ENCODE measurements at regions not wholly inside any gene's neighbourhood (a gene's known extent, or its start where the extent isn't known, plus 50 kb on each side); places are given as distances from the start of the nearest gene placed in this dataset.

DNA sequence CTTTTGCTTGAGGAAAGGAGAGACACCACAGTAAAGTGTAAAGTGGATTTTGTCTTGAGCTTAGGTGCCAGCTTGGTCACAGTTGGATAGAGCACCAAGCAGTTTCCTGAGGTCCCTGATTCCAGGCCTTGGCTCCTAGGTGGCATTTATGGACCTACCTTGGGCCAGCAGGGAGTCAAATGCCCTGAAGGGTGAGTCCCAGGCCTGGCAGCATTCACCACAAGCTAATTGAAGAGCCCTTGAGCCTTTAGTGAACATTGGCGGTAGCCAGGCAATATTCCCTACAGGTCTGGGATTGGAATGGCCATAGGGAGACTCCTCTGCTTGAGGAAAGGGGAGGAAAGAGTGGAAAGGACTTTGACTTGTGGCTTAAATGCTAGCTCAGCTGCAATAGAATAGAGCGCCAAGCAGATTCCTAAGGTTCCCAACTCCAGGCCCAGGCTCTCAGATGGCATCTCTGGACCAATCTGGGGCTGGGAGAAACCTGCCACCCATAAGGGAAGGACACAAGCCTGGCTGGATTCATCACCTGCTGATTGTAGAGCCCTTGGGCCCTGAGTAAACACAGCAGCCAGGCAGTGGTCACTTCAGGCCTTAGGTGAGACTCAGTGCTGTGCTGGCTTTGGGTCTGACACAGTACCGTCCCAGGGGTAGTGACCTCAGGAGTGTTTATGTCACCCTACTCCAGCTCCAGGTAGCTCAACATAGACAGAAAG, 137.5 kb upstream of the OTOS start:
- no peaks in the 10 kb centered on the region for H3K9me3 ChIP-seq (ENCODE audit: control insufficient read depth in 1 of 2, insufficient read depth in 1 of 2, low read length in 2 of 2)
- no peaks in the 10 kb centered on the region for H3K36me3 ChIP-seq (ENCODE audit: insufficient read depth, low read length)
- no peak overlapping the region for H3K27ac ChIP-seq (ENCODE audit: low read depth in 1 of 2, low read length in 2 of 2)
- no peak overlapping the region for H3K27ac Mint-ChIP-seq
- H3K36me3 Mint-ChIP-seq (ENCODE audit: low read depth) = no peaks in the 10 kb centered on the region
- ChIA-PET POLR2A (no interaction called here), CTCF (no interaction called here)
- no peak overlapping the region for H3K4me3 ChIP-seq (ENCODE audit: low read length)
- H3K9me3 Mint-ChIP-seq = peaks cover 10% of the 10 kb centered on the region
- intact Hi-C loops (cut with DNase I, micrococcal nuclease) = no loop called here
- no peaks in the 10 kb centered on the region for H3K4me1 ChIP-seq (ENCODE audit: insufficient read depth, low read length)
- DNase-seq = no peak
- no peaks in the 10 kb centered on the region for H3K4me1 Mint-ChIP-seq (ENCODE audit: low read depth)
- H3K4me3 Mint-ChIP-seq = no peak overlapping the region
- H3K27me3 ChIP-seq (ENCODE audit: control insufficient read depth in 1 of 2, insufficient read depth in 2 of 2, low read length in 2 of 2) = peaks cover 18 to 35% of the 10 kb centered on the region in 2 experiments
- no peak for ATAC-seq (ENCODE audit: poor library complexity)
- TF ChIP-seq, protein P1, sequence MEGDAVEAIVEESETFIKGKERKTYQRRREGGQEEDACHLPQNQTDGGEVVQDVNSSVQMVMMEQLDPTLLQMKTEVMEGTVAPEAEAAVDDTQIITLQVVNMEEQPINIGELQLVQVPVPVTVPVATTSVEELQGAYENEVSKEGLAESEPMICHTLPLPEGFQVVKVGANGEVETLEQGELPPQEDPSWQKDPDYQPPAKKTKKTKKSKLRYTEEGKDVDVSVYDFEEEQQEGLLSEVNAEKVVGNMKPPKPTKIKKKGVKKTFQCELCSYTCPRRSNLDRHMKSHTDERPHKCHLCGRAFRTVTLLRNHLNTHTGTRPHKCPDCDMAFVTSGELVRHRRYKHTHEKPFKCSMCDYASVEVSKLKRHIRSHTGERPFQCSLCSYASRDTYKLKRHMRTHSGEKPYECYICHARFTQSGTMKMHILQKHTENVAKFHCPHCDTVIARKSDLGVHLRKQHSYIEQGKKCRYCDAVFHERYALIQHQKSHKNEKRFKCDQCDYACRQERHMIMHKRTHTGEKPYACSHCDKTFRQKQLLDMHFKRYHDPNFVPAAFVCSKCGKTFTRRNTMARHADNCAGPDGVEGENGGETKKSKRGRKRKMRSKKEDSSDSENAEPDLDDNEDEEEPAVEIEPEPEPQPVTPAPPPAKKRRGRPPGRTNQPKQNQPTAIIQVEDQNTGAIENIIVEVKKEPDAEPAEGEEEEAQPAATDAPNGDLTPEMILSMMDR (IDR thresholded peaks at IDR 0.05) = no peak
- H3K27me3 Mint-ChIP-seq = peaks cover 71% of the 10 kb centered on the region

- Histone ChIP-seq H3K4me1 (ENCODE audit: insufficient read depth, low read length) (no peaks in the 10 kb centered on the region), H3K27me3 (ENCODE audit: control insufficient read depth in 1 of 2, insufficient read depth in 2 of 2, low read length in 2 of 2) (peaks cover 18 to 28% of the 10 kb centered on the region in 2 experiments), H3K4me3 (ENCODE audit: low read length) (no peak overlapping the region), H3K9me3 (ENCODE audit: control insufficient read depth in 1 of 2, insufficient read depth in 1 of 2, low read length in 2 of 2) (no peaks in the 10 kb centered on the region), H3K36me3 (ENCODE audit: insufficient read depth, low read length) (no peaks in the 10 kb centered on the region), H3K27ac (ENCODE audit: low read depth in 1 of 2, low read length in 2 of 2) (no peak overlapping the region)
- Mint-ChIP-seq H3K9me3 (peaks cover 6% of the 10 kb centered on the region), H3K27ac (no peak overlapping the region), H3K4me3 (no peak overlapping the region), H3K27me3 (peaks cover 64% of the 10 kb centered on the region), H3K4me1 (ENCODE audit: low read depth) (no peaks in the 10 kb centered on the region), H3K36me3 (ENCODE audit: low read depth) (no peaks in the 10 kb centered on the region)
- ChIA-PET CTCF (no interaction called here), POLR2A (no interaction called here)
- DNase-seq (no peak), ATAC-seq (ENCODE audit: poor library complexity) (no peak)
- intact Hi-C loops (cut with DNase I, micrococcal nuclease) = no loop called here
- TF ChIP-seq, protein P1 (IDR thresholded peaks at IDR 0.05) = no peak
Observed at GRCh38 chr2:240278661-240279060, 138.2 kb upstream of the OTOS start.

- Mint-ChIP-seq H3K9me3 (peaks cover 6% of the 10 kb centered on the region), H3K4me3 (no peak overlapping the region), H3K27ac (no peak overlapping the region), H3K27me3 (peaks cover 46% of the 10 kb centered on the region), H3K4me1 (ENCODE audit: low read depth) (no peaks in the 10 kb centered on the region), H3K36me3 (ENCODE audit: low read depth) (no peaks in the 10 kb centered on the region)
- H3K36me3 ChIP-seq (ENCODE audit: insufficient read depth, low read length) = no peaks in the 10 kb centered on the region
- H3K4me1 ChIP-seq (ENCODE audit: insufficient read depth, low read length) = no peaks in the 10 kb centered on the region
- H3K27ac ChIP-seq (ENCODE audit: low read depth in 1 of 2, low read length in 2 of 2) = no peak overlapping the region
- H3K27me3 ChIP-seq (ENCODE audit: control insufficient read depth in 1 of 2, insufficient read depth in 2 of 2, low read length in 2 of 2) = peaks cover 14 to 26% of the 10 kb centered on the region in 2 experiments
- TF ChIP-seq, protein P1 (IDR thresholded peaks at IDR 0.05) = no peak
- no peak overlapping the region for H3K4me3 ChIP-seq (ENCODE audit: low read length)
- no peaks in the 10 kb centered on the region for H3K9me3 ChIP-seq (ENCODE audit: control insufficient read depth in 1 of 2, insufficient read depth in 1 of 2, low read length in 2 of 2)
- ATAC-seq (ENCODE audit: poor library complexity) = no peak
- POLR2A ChIA-PET = no interaction called here
- CTCF ChIA-PET = no interaction called here
- DNase-seq = no peak
- intact Hi-C loops (cut with DNase I, micrococcal nuclease) = no loop called here
Observed at GRCh38 chr2:240280621-240281020, 140.2 kb upstream of the OTOS start.

All from CD4-positive, alpha-beta T cell (primary cell).